ENCODE measurements at regions not wholly inside any gene's neighbourhood (a gene's known extent, or its start where the extent isn't known, plus 50 kb on each side); places are given as distances from the start of the nearest gene placed in this dataset.

DNA sequence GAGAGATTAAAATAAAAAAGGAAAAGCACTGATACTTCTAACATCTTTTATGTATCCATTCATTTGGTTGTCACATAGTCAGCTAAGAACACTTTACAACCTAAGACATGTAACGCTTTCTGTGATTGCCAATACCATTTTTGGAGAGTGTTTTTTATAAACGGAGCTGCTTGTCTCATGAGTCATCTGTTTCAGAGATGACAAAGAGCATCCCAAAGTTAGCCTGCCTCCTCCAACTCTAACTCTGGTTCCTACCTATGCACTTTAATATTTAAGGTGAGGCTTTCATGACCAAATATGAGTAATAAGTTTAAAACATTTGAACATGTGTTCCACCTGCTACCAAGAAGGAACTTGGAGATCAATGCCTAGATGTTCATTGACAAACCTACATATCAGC, 260.1 kb upstream of the SMIM21 start:
- TF ChIP-seq CTCF (IDR thresholded peaks at IDR 0.05; ENCODE audit: unreplicated experiment): no peak
- no peaks in the 10 kb centered on the region for H3K36me3 Mint-ChIP-seq
- H3K4me3 Mint-ChIP-seq: no peak overlapping the region
- H3K9me3 Mint-ChIP-seq: no peaks in the 10 kb centered on the region
- H3K27ac Mint-ChIP-seq: no peak overlapping the region
- no peak for DNase-seq (ENCODE audit: low spot score in 2 of 2, unreplicated experiment in 2 of 2)
- peaks cover 3% of the 10 kb centered on the region for H3K27me3 Mint-ChIP-seq (ENCODE audit: low read depth)
- H3K4me1 Mint-ChIP-seq: peaks cover 4% of the 10 kb centered on the region

GRCh38 chr18:75683426-75683825, 255.9 kb upstream of the SMIM21 start:
- H3K27me3 Mint-ChIP-seq (ENCODE audit: low read depth): peaks cover 3% of the 10 kb centered on the region
- H3K36me3 Mint-ChIP-seq: no peaks in the 10 kb centered on the region
- H3K27ac Mint-ChIP-seq: no peak overlapping the region
- no peak overlapping the region for H3K4me3 Mint-ChIP-seq
- DNase-seq (ENCODE audit: low spot score in 2 of 2, unreplicated experiment in 2 of 2): no peak
- no peak for TF ChIP-seq CTCF (IDR thresholded peaks at IDR 0.05; ENCODE audit: unreplicated experiment)
- no peaks in the 10 kb centered on the region for H3K9me3 Mint-ChIP-seq
- peaks cover 7% of the 10 kb centered on the region for H3K4me1 Mint-ChIP-seq

GRCh38 chr18:75681538-75682115, 254.1 kb upstream of the SMIM21 start:
- no peak for TF ChIP-seq CTCF (IDR thresholded peaks at IDR 0.05; ENCODE audit: unreplicated experiment)
- no peak overlapping the region for H3K4me3 Mint-ChIP-seq
- no peaks in the 10 kb centered on the region for H3K9me3 Mint-ChIP-seq
- H3K4me1 Mint-ChIP-seq: peaks cover 3% of the 10 kb centered on the region
- H3K36me3 Mint-ChIP-seq: no peaks in the 10 kb centered on the region
- H3K27me3 Mint-ChIP-seq (ENCODE audit: low read depth): peaks cover 2% of the 10 kb centered on the region
- DNase-seq (ENCODE audit: low spot score in 2 of 2, unreplicated experiment in 2 of 2): no peak
- no peak overlapping the region for H3K27ac Mint-ChIP-seq

DNA sequence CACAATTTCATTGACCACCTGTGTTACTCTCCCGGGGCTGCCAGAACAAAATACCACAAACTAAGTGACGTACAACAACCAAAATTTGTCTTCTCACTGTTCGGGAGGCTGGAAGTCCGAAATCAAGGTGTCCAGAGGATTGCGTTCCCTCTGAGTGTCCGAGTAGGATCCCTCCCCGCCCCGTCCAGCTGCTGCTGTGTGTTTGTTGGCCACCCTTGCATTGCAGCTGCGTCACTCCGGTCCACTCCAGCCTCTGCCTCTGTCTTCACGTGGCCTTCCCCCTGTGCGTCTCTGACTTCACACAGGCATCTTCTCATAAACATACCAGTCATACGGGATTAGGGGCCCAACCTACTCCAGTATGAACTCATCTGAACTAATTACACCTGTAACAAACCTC, 251.8 kb upstream of the SMIM21 start:
- no peak for DNase-seq (ENCODE audit: low spot score in 2 of 2, unreplicated experiment in 2 of 2)
- Mint-ChIP-seq H3K9me3 (peaks cover 9% of the 10 kb centered on the region), H3K4me3 (no peak overlapping the region), H3K27ac (no peak overlapping the region), H3K36me3 (no peaks in the 10 kb centered on the region), H3K27me3 (ENCODE audit: low read depth) (peaks cover 1% of the 10 kb centered on the region), H3K4me1 (peaks cover 3% of the 10 kb centered on the region)
- TF ChIP-seq CTCF (IDR thresholded peaks at IDR 0.05; ENCODE audit: unreplicated experiment): no peak

- peaks cover 14% of the 10 kb centered on the region for H3K9me3 Mint-ChIP-seq
These were observed 251.1 kb upstream of the SMIM21 start for GRCh38 chr18:75678627-75679026.

More at GRCh38 chr18:75678627-75679026, 251.1 kb upstream of the SMIM21 start:
- Mint-ChIP-seq H3K4me3 (no peak overlapping the region), H3K27me3 (ENCODE audit: low read depth) (peaks cover 1% of the 10 kb centered on the region), H3K27ac (no peak overlapping the region), H3K36me3 (no peaks in the 10 kb centered on the region), H3K4me1 (peaks cover 3% of the 10 kb centered on the region)
- no peak for TF ChIP-seq CTCF (IDR thresholded peaks at IDR 0.05; ENCODE audit: unreplicated experiment)
- no peak for DNase-seq (ENCODE audit: low spot score in 2 of 2, unreplicated experiment in 2 of 2)
